Activated CD4-positive, alpha-beta T cell treated with anti-CD3 and anti-CD28 coated beads for 48 hours (primary cell): ENCODE measurements at regions not wholly inside any gene's neighbourhood (a gene's known extent, or its start where the extent isn't known, plus 50 kb on each side); places are given as distances from the start of the nearest gene placed in this dataset.
"Not testable (repeated sequence)": the region's sequence is repeated elsewhere in the genome, so short reads cannot be mapped to it uniquely, and the experiment has no call there.

Experiments used
- DNase-seq: peaks from one replicate; pipeline ENCODE4 v3.0.0-alpha.2; 2020

GRCh38 chr2:175599966-175600831, 401.9 kb downstream of the LNPK start:
- DNase-seq = no peak

DNA sequence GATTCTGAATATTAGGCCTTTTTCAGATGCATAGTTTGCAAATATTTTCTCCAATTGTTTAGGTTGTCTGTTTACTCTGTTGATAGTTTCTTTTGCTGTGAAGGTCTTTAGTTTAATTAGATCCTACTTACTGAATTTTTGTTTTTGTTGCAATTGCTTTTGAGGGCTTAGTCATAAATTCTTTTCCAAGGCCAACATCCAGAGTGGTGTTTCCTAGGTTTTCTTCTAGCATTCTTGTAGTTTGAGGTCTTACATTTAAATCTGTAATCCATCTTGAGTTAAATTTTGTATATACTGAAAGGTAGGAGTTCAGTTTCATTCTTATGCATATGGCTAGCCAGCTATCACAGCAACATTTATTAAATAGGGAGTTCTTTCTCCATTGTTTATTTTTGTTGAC, 404.8 kb downstream of the LNPK start:
- no peak for DNase-seq

GRCh38 chr2:175595139-175595538, 406.9 kb downstream of the LNPK start:
- DNase-seq = no peak

DNA sequence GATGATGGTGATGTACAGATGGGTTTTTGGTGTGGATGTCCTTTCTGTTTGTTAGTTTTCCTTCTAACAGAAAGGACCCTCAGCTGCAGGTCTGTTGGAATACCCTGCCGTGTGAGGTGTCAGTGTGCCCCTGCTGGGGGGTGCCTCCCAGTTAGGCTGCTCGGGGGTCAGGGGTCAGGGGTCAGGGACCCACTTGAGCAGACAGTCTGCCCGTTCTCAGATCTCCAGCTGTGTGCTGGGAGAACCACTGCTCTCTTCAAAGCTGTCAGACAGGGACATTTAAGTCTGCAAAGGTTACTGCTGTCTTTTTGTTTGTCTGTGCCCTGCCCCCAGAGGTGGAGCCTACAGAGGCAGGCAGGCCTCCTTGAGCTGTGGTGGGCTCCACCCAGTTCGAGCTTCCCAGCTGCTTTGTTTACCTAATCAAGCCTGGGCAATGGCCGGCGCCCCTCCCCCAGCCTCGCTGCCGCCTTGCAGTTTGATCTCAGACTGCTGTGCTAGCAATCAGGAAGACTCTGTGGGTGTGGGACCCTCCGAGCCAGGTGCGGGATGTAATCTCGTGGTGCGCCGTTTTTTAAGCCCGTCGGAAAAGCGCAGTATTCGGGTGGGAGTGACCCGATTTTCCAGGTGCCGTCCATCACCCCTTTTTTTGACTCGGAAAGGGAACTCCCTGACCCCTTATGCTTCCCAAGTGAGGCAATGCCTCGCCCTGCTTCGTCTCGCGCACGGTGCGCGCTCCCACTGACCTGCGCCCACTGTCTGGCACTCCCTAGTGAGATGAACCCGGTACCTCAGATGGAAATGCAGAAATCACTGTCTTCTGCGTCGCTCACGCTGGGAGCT, 408.2 kb downstream of the LNPK start:
- not testable (repeated sequence) for DNase-seq

- DNase-seq = not testable (repeated sequence)
Measured at GRCh38 chr2:175588213-175588612, 406.7 kb upstream of the ATP5MC3 start.

- no peak for DNase-seq
Measured at GRCh38 chr2:175585496-175585895, 404.0 kb upstream of the ATP5MC3 start.

GRCh38 chr2:175580652-175581051, 399.1 kb upstream of the ATP5MC3 start:
- DNase-seq = no peak

DNA sequence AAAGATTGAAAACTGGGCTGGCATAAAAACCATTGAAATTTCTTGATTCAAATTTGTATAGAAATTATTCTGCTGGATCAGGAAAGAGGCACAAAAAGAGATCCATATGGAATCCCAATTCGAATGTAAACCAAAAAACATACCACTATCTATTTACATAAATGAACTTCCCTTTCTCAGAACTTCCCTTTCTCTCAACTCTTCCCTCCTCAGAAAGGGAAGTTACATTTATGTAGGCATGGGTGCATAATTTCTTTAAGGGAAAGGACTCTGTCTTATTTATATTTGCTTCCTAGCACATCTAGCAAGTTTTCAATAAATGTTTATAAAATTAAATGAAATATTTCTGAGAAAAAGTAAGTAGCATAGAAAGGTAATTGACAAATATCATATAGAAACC, 398.1 kb upstream of the ATP5MC3 start:
- DNase-seq = no peak

DNA sequence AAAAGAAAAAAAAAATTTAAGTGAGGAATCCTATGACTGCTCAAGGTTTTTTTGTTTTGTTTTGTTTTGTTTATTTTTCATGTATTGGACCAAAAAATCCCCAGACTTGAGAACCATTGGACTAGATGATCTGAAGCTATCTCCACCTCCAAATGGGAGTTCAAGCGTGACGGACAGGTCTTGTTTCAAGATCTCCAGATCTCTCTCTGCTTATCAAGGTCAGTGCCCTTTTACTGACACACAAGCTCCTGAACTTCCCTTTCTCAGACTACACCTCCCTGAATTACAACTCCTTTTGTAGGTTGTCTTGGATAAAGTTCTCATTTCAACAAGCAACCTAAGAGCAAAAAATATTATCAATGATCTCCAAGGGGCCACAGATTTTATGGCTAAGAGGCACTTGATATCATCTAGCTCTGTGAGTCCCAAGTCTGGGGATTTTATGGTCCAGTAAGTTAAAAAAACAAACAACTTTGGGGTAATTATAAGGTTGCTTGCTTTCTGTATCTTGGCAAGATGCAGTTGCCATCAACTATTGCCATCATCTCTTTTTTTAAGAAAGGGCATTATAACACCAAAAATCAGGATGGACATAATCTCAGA, 396.0 kb upstream of the ATP5MC3 start:
- DNase-seq = no peak

DNA sequence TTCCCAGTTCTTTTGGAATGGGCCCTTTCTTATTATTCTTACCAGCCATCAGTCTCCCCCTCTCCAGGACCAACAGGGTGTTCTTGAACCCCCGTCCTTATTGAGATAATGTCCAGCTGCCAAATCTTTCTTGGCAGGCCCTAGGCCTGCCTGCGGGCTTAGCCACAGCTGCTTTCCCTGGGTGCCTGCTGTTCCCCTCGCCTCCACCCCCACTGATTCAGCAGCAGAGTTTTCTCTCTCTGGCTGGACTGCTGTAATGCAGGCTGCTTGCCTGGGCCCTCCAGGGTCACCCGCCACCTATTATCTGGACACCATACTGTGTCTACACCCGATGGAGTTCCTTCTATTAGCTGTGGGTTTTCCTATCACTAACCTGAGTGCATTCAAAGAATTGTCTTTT, 395.4 kb upstream of the ATP5MC3 start:
- no peak for DNase-seq

DNA sequence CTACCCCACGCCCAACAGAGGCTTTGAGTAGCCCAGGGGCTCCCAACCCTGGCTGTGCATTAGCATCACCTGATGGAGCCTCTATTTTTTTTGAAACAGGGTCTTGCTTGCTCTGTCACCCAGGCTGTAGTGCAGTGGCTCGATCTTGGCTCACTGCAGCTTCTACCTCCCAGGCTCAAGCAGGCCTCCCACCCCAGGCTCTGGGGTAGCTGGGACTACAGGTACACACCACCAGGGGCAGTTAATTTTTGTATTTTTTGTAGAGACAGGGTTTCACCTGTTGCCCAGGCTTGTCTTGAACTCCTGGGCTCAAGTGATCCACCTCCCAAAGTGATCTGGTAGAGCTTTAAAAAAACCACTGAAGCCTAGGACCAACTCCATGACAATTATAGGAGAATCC, 394.8 kb upstream of the ATP5MC3 start:
- DNase-seq = no peak

DNA sequence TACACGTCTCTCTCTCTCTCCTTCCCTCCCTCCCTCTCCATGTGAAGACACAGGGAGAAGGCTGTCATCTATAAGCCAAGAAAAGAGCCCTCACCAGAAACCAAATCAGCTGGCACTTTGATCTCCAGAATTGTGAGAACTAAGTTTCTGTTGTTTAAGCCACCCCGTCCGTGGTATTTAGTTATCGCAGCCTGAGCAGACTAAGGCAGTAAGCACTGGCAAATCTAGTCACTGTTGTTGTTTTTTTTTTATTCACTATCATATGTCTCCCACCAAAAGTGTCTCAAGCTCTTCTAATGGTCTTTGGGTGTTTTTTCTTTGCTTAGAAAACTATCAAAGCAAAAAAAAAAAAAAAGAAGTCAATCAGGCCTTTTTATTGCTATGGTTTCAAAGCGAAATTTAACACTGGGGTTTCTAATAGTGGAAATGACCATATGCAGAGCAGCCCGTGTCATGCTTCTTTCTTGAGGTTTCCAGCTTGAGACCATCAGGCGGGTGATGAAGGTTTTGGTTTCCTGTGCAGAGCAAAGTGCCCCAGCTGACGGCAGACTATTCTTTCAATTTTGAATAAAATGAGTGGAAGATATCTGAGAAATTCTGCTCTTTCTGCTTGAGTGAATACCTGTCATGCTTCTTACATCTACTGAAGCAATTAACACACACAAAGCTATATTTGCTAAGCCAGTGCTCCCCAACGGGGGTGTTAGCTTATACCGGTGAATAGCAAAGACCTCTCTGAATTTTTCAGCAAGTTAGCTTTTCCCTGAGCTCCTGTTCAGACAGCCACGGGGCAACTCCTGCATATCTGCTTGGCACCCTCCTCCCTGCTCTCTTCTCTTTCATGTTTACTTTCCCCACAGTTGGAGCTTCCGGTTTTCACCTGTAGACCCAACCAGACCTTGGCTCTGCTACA, 394.1 kb upstream of the ATP5MC3 start:
- no peak for DNase-seq

GRCh38 chr2:175574069-175574468, 392.6 kb upstream of the ATP5MC3 start:
- no peak for DNase-seq

DNA sequence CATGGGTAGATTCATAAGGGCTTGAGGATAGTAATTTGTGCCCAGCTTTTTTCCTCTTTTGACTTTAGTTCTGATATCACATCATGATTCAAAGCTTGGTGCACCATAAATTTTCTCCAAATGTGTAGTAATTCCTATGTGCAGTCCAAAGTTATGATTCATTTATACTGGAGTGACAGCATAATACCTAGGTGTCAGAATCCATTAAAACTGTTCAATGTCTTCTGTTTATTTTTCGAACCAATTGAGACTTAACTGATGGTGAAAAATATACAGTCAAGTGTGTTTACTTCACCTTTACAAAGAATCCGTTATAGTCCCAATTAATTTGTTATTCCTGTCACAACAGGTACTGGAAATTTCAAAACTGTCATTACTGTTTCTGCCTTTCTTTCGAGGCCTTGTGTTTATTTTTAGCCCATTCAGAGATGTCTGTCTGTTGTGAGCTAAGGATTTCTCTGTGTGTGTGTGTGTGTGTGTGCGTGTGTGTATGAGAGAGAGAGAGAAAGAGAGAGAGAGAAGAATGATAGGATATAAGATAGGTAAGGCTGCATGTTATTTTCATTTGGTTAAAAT, 389.7 kb upstream of the ATP5MC3 start:
- DNase-seq = no peak

DNA sequence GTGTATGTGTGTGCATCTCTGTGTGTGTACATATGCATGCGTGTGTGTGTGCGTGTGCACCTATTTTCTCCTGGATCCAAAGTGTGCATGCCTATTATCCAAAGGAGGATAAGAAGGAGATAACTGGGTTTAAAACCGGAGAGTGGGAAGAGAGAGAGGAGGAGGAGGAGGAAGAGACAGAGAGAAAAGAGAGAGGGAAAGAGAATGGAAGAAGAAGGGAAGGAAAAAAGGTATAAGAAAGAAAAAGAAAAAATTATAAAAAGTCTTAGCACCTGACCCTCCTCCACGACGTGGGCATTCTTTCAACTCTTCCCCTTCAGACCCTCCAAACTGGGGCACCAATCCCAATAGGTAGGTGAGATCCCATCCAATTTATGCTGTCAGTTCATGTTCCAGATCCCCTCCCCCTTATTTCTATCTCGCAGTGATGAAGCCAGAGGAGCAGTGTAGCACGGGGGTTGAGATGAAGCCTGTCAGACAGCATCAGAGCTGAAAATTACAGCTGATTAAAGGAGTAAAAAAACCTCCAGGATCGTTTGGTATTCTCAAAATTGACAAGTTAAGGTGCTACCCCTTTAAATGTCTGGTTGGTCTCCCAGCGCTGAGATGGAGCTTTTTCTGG, 386.7 kb upstream of the ATP5MC3 start:
- DNase-seq = no peak

- no peak for DNase-seq
Measured at GRCh38 chr2:175567435-175568061, 386.0 kb upstream of the ATP5MC3 start.

- DNase-seq = no peak
Measured at GRCh38 chr2:175560521-175561169, 379.1 kb upstream of the ATP5MC3 start.

DNA sequence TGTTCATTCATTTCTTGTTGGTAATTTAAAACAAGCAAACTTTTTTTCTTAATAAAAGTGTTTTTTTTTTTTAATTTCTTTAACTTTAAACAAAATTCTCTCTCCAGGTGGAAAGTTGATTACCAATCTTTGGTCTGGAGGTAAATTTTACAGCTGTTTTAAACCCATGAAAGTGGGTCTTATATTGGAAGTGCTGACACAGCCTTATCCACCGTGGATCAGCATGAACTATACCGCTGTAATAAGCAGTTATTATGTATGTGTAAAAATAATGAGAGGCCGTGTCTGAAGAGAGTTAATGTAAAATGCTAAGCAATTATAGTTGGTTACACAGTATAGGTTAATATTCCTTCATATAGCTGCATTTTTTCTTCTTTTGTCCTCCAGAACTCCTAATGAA, 378.1 kb upstream of the ATP5MC3 start:
- no peak for DNase-seq

- DNase-seq = no peak
Measured at GRCh38 chr2:175557810-175558377, 376.4 kb upstream of the ATP5MC3 start.

DNA sequence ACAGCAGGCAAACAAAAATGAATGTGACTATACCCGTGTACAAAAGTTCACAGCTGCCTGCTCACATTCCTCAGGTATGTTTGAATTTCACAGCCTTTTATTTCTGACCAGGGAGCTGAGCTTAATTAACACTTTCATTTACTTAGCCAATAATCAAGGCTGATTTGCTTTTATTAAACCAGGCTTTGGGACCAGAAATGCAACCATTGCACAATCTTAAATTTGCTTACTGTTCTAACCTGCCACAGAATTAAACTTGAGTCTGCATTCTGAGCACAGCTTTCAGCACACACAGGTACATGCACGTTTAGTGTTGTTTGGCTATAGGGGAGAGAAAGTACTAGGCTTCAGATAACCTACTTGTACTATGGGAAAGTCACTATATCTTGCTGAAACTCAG, 372.4 kb upstream of the ATP5MC3 start:
- no peak for DNase-seq
